Gastrocnemius medialis (tissue), 4 donors: ENCODE measurements at regions not wholly inside any gene's neighbourhood (a gene's known extent, or its start where the extent isn't known, plus 50 kb on each side); places are given as distances from the start of the nearest gene placed in this dataset.

Experiments used
- ATAC-seq, 2 donors: fragments of 150-250 bp; one replicate each; pipeline ENCODE4 v1.9.1; 2016
- DNase-seq, 2 donors: peaks; one replicate each; pipeline ENCODE4 v3.0.0-alpha.2; 2019
- H3K27ac ChIP-seq, 4 donors: fragments of 200-600 bp; sonication (generic); 1 replicate in 1 of 4; 2 replicates in 3 of 4; pipeline ENCODE4 v1.5.1; 2016 to 2018; ENCODE audit warnings: mild to moderate bottlenecking in 2 of 4, moderate library complexity in 1 of 4
- H3K27me3 ChIP-seq, 3 donors: fragments of 200-600 bp; sonication (generic) in 2 of 3; 1 replicate in 1 of 3; 2 replicates in 2 of 3; pipeline versions ENCODE4 v1.5.1 to v1.6.0; 2016 to 2019; ENCODE audit warnings: mild to moderate bottlenecking in 1 of 3, moderate library complexity in 1 of 3
- H3K36me3 ChIP-seq, 2 donors: fragments of 200-600 bp; sonication (generic) in 1 of 2; one replicate each; pipeline ENCODE4 v1.5.1; 2017 to 2018
- H3K4me1 ChIP-seq, 2 donors: fragments of 200-600 bp; sonication (generic) in 1 of 2; one replicate each; pipeline ENCODE4 v1.5.1; 2016 to 2017; ENCODE audit warnings: mild to moderate bottlenecking in 2 of 2
- H3K4me3 ChIP-seq, 4 donors: fragments of 200-600 bp; sonication (generic) in 3 of 4; 1 replicate in 1 of 4; 2 replicates in 3 of 4; pipeline ENCODE4 v1.5.1; 2016 to 2019; ENCODE audit warnings: mild to moderate bottlenecking in 2 of 4
- H3K9me3 ChIP-seq, 3 donors: fragments of 200-600 bp; sonication (generic) in 2 of 3; 1 replicate in 1 of 3; 2 replicates in 2 of 3; pipeline ENCODE4 v1.5.1; 2016 to 2019
- CTCF ChIP-seq, 5 experiments: fragments of 450-650 bp in 3 of 5; fragments of 200-600 bp in 2 of 5; sonication (generic) in 2 of 5; IDR thresholded peaks in 4 of 5; conservative IDR thresholded peaks in 1 of 5; 1 replicate in 4 of 5; 2 replicates in 1 of 5; pipeline ENCODE4 v1.5.1; 2016 to 2019; ENCODE audit warnings: antibody characterized with exemption in 5 of 5, mild to moderate bottlenecking in 3 of 5, moderate library complexity in 3 of 5
- POLR2A ChIP-seq, 2 donors: fragments of 450-650 bp; IDR thresholded peaks; one replicate each; pipeline ENCODE4 v1.6.1; 2017; ENCODE audit warnings: antibody characterized with exemption in 2 of 2, mild to moderate bottlenecking in 2 of 2, moderate library complexity in 2 of 2
- in situ Hi-C, 4 donors: fragments of 200-750 bp; cut with MboI; loops; one replicate each; pipeline versions ENCODE4 v1.15.0 to v1.8.0; 2017; ENCODE audit warnings: low sequenced_read_pairs in 4 of 4
- intact Hi-C: fragments of 100-400 bp; cut with DNase I; formaldehyde crosslinking; loops from one replicate; pipeline ENCODE4 v1.15.1; 2023; ENCODE audit warnings: low total_unique reads

- Histone ChIP-seq H3K36me3 (no peaks in the 10 kb centered on the region), H3K4me3 (no peak overlapping the region), H3K27ac (no peak overlapping the region), H3K27me3 (no peaks in the 10 kb centered on the region), H3K9me3 (no peaks in the 10 kb centered on the region), H3K4me1 (no peaks in the 10 kb centered on the region)
- ATAC-seq (no peak), DNase-seq (no peak)
- in situ Hi-C loops (no loop called here), intact Hi-C loops (no loop called here)
- TF ChIP-seq POLR2A (IDR thresholded peaks at IDR 0.05) (no peak), CTCF (IDR thresholded peaks at IDR 0.05 in 4 of 5, conservative IDR thresholded peaks at IDR 0.05 in 1 of 5) (no peak)
These were observed 173.2 kb downstream of the GAS1 start for GRCh38 chr9:86774116-86774515.

GRCh38 chr9:86773422-86773945 lies 173.8 kb downstream of the GAS1 start:
- TF ChIP-seq POLR2A (IDR thresholded peaks at IDR 0.05) = no peak
- ATAC-seq (no peak), DNase-seq (no peak)
- no peaks in the 10 kb centered on the region for H3K27me3 ChIP-seq
- in situ Hi-C loops = no loop called here
- no peaks in the 10 kb centered on the region for H3K36me3 ChIP-seq
- no peaks in the 10 kb centered on the region for H3K4me1 ChIP-seq
- intact Hi-C loops = no loop called here
- no peaks in the 10 kb centered on the region for H3K9me3 ChIP-seq
- H3K4me3 ChIP-seq = no peak overlapping the region
- H3K27ac ChIP-seq = no peak overlapping the region

- DNase-seq = no peak
- in situ Hi-C loops = no loop called here
- ATAC-seq = no peak
- Histone ChIP-seq H3K9me3 (no peaks in the 10 kb centered on the region), H3K27me3 (no peaks in the 10 kb centered on the region), H3K4me1 (no peaks in the 10 kb centered on the region), H3K27ac (no peak overlapping the region), H3K4me3 (no peak overlapping the region), H3K36me3 (no peaks in the 10 kb centered on the region)
- intact Hi-C loops = no loop called here
- TF ChIP-seq CTCF (IDR thresholded peaks at IDR 0.05 in 4 of 5, conservative IDR thresholded peaks at IDR 0.05 in 1 of 5) (no peak), POLR2A (IDR thresholded peaks at IDR 0.05) (no peak)
These were observed 174.7 kb downstream of the GAS1 start for GRCh38 chr9:86772635-86772993.

- DNase-seq (no peak), ATAC-seq (no peak)
- in situ Hi-C loops = no loop called here
- Histone ChIP-seq H3K27me3 (no peaks in the 10 kb centered on the region), H3K9me3 (no peaks in the 10 kb centered on the region), H3K4me3 (no peak overlapping the region), H3K36me3 (no peaks in the 10 kb centered on the region), H3K27ac (no peak overlapping the region), H3K4me1 (no peaks in the 10 kb centered on the region)
- no peak for TF ChIP-seq CTCF (IDR thresholded peaks at IDR 0.05 in 4 of 5, conservative IDR thresholded peaks at IDR 0.05 in 1 of 5)
- intact Hi-C loops = no loop called here
These were observed 175.2 kb downstream of the GAS1 start for GRCh38 chr9:86771941-86772634.

- H3K4me1 ChIP-seq = no peaks in the 10 kb centered on the region
- DNase-seq = no peak
- no peak overlapping the region for H3K27ac ChIP-seq
- H3K36me3 ChIP-seq = no peaks in the 10 kb centered on the region
- intact Hi-C loops = no loop called here
- TF ChIP-seq POLR2A (IDR thresholded peaks at IDR 0.05) = no peak
- no peaks in the 10 kb centered on the region for H3K27me3 ChIP-seq
- ATAC-seq = no peak
- H3K4me3 ChIP-seq = no peak overlapping the region
- H3K9me3 ChIP-seq = no peaks in the 10 kb centered on the region
- in situ Hi-C loops = no loop called here
These were observed 175.9 kb downstream of the GAS1 start for GRCh38 chr9:86771420-86771819.

- no peak for ATAC-seq
- H3K4me1 ChIP-seq = no peaks in the 10 kb centered on the region
These were observed 178.6 kb downstream of the GAS1 start for GRCh38 chr9:86768709-86769108.

More at GRCh38 chr9:86768709-86769108, 178.6 kb downstream of the GAS1 start:
- H3K27me3 ChIP-seq = no peaks in the 10 kb centered on the region
- DNase-seq = no peak
- H3K27ac ChIP-seq = no peak overlapping the region
- H3K4me3 ChIP-seq = no peak overlapping the region
- TF ChIP-seq POLR2A (IDR thresholded peaks at IDR 0.05) (no peak), CTCF (IDR thresholded peaks at IDR 0.05 in 4 of 5, conservative IDR thresholded peaks at IDR 0.05 in 1 of 5) (no peak)
- in situ Hi-C loops (no loop called here), intact Hi-C loops (no loop called here)
- H3K36me3 ChIP-seq = no peaks in the 10 kb centered on the region
- H3K9me3 ChIP-seq = no peaks in the 10 kb centered on the region
